Upper lobe of right lung (tissue), 1 donor: ENCODE measurements at regions not wholly inside any gene's neighbourhood (a gene's known extent, or its start where the extent isn't known, plus 50 kb on each side); places are given as distances from the start of the nearest gene placed in this dataset.
"Not testable (repeated sequence)": the region's sequence is repeated elsewhere in the genome, so short reads cannot be mapped to it uniquely, and the experiment has no call there.

Experiments
- ATAC-seq: fragments of 200-7000 bp; cut with Tn5 transposase; one replicate; pipeline ENCODE4 v1.9.1; 2020; ENCODE audit warnings: mild to moderate bottlenecking, moderate library complexity
- DNase-seq: peaks from one replicate; pipeline ENCODE4 v3.0.0-alpha.2; 2020
- H3K27ac ChIP-seq: fragments of 200-600 bp; one replicate; pipeline ENCODE4 v1.8.0; 2022
- H3K27me3 ChIP-seq: fragments of 200-600 bp; one replicate; pipeline ENCODE4 v1.8.0; 2022; ENCODE audit warnings: mild to moderate bottlenecking
- H3K36me3 ChIP-seq: fragments of 200-600 bp; one replicate; pipeline ENCODE4 v1.8.0; 2022
- H3K4me1 ChIP-seq: fragments of 200-600 bp; one replicate; pipeline ENCODE4 v1.8.0; 2022
- H3K4me3 ChIP-seq: fragments of 200-600 bp; one replicate; pipeline ENCODE4 v1.8.0; 2022; ENCODE audit warnings: mild to moderate bottlenecking
- H3K9me3 ChIP-seq: fragments of 200-600 bp; one replicate; pipeline ENCODE4 v1.8.0; 2022
- CTCF ChIP-seq: fragments of 200-600 bp; IDR thresholded peaks from one replicate; pipeline ENCODE4 v1.8.0; 2022; ENCODE audit warnings: antibody characterized with exemption
- intact Hi-C: fragments of 100-400 bp; cut with DNase I; formaldehyde crosslinking; loops from one replicate; pipeline ENCODE4 v1.11.0; 2022
- donor health status: DM: no; HTN: yes; CAD: no; lungs with severe emphysema.

- Histone ChIP-seq H3K9me3 (no peaks in the 10 kb centered on the region), H3K4me3 (no peak overlapping the region), H3K27ac (no peak overlapping the region), H3K27me3 (no peaks in the 10 kb centered on the region), H3K36me3 (no peaks in the 10 kb centered on the region), H3K4me1 (no peaks in the 10 kb centered on the region)
- intact Hi-C loops = no loop called here
- TF ChIP-seq CTCF = no peak
- ATAC-seq (no peak), DNase-seq (no peak)
Measured at GRCh38 chr1:194786027-194786426, 1599.6 kb upstream of the B3GALT2 start.

- intact Hi-C loops = no loop called here
- no peak overlapping the region for H3K27ac ChIP-seq
- H3K4me1 ChIP-seq = no peaks in the 10 kb centered on the region
- ATAC-seq (no peak), DNase-seq (no peak)
- no peak for TF ChIP-seq CTCF
- no peaks in the 10 kb centered on the region for H3K27me3 ChIP-seq
- no peaks in the 10 kb centered on the region for H3K36me3 ChIP-seq
- no peak overlapping the region for H3K4me3 ChIP-seq
- H3K9me3 ChIP-seq = no peaks in the 10 kb centered on the region
Measured at GRCh38 chr1:194776657-194777056, 1590.2 kb upstream of the B3GALT2 start.

GRCh38 chr1:194774535-194774934 is 1588.1 kb upstream of the B3GALT2 start:
- Histone ChIP-seq H3K9me3 (no peaks in the 10 kb centered on the region), H3K4me1 (no peaks in the 10 kb centered on the region), H3K36me3 (no peaks in the 10 kb centered on the region), H3K27me3 (no peaks in the 10 kb centered on the region), H3K27ac (no peak overlapping the region), H3K4me3 (no peak overlapping the region)
- intact Hi-C loops = no loop called here
- no peak for DNase-seq
- no peak for ATAC-seq
- TF ChIP-seq CTCF = no peak

- Histone ChIP-seq H3K4me3 (no peak overlapping the region), H3K27me3 (no peaks in the 10 kb centered on the region), H3K27ac (no peak overlapping the region), H3K9me3 (no peaks in the 10 kb centered on the region), H3K4me1 (no peaks in the 10 kb centered on the region), H3K36me3 (no peaks in the 10 kb centered on the region)
- intact Hi-C loops = no loop called here
- DNase-seq (no peak), ATAC-seq (no peak)
- TF ChIP-seq CTCF = no peak
Measured at GRCh38 chr1:194755241-194755994, 1569.0 kb upstream of the B3GALT2 start.

- H3K27ac ChIP-seq, DNase-seq, ATAC-seq, H3K36me3 ChIP-seq, H3K4me1 ChIP-seq, H3K4me3 ChIP-seq, H3K27me3 ChIP-seq, H3K9me3 ChIP-seq, intact Hi-C loops: not testable (repeated sequence)
Measured at GRCh38 chr1:194738843-194739242, 1552.4 kb upstream of the B3GALT2 start.

- no peaks in the 10 kb centered on the region for H3K4me1 ChIP-seq
- intact Hi-C loops = no loop called here
- ATAC-seq (no peak), DNase-seq (no peak)
- H3K27ac ChIP-seq = no peak overlapping the region
- no peaks in the 10 kb centered on the region for H3K9me3 ChIP-seq
- no peak overlapping the region for H3K4me3 ChIP-seq
- H3K36me3 ChIP-seq = no peaks in the 10 kb centered on the region
- H3K27me3 ChIP-seq = no peaks in the 10 kb centered on the region
- no peak for TF ChIP-seq CTCF
Measured at GRCh38 chr1:194734970-194735369, 1548.6 kb upstream of the B3GALT2 start.
